Hematopoietic multipotent progenitor cell treated with erythropoietin and hydrocortisone succinate and interleukin-3 and kit ligand, for 8 days (in vitro differentiated cells): ENCODE measurements at regions not wholly inside any gene's neighbourhood (a gene's known extent, or its start where the extent isn't known, plus 50 kb on each side); places are given as distances from the start of the nearest gene placed in this dataset.

Source experiments
- DNase-seq: peaks from one replicate; pipeline ENCODE4 v3.0.0-alpha.2; 2015

DNA sequence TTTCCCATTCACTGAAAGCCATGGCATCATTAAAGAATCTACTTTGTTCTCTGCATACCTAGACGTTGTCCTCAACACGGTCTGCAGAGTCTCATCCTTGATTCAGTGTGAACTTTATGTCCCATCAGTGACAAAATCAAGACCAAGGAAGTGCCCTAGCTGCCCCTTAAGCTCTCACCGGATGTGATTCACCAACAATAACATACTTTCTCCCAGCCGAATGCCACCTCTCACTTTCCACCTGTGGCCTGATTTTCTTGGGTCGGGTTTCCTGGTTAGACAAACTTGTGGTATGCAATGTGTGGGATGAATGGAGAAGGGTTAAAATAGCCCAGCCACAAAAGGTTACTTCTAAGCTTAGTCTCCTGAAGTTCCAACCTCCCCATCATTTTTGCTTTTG lies 145.3 kb upstream of the PAPPA start:
- no peak for DNase-seq

DNA sequence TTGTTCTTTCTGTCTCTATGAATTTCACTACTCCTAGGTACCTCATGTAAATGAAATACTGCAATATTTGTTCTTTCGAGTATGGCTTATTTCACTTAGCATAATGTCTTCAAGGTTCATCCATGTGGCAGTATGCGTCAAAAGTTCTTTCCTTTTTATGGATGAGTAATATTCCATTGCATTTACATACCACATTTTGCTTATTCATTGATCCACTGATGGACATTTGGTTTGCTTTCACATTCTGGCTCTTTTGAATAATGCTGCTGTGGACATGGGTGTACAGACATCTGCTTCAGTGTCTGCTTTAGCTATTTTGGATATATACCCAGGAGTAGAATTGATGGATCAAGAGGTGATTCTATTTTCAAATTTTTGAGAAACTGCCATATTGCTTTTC lies 144.2 kb upstream of the PAPPA start:
- DNase-seq, result no peak

DNA sequence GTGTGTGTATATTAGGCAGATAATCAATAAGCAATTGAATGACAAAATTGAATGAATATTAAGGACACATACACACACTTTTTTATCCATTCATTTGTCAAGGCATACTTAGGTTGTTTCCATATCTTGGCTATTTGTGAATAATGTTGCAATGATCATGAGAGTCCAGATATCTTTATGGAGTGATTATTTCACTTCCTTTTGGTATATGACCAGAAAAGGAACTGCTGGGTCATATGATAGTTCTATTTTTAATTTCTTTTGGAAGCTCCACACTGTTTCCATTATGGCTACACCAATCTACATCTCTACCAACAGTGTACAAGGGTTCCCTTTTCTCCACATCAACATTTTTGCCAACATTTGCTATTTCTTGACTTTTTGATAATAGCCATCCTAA lies 137.7 kb upstream of the PAPPA start:
- no peak for DNase-seq

DNA sequence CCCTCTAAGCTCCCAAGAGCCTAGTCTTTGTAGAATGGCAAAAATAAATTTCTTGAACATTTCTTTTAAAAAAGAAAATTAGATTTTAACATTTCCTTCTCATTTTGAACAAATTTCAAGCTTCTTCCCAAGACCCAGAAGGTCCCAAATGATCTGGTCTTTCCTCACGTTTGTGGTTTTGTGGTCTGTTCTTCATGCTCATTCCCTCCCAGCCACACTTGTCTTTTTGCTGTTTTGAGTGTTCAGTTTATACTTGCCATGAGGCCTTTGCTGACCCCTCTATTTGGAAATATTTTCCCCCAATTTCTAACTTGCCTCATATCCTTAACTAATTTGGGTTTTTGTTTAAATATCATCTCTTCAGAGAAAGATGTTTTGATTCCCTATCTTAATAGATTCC lies 133.4 kb upstream of the PAPPA start:
- DNase-seq, result no peak

DNA sequence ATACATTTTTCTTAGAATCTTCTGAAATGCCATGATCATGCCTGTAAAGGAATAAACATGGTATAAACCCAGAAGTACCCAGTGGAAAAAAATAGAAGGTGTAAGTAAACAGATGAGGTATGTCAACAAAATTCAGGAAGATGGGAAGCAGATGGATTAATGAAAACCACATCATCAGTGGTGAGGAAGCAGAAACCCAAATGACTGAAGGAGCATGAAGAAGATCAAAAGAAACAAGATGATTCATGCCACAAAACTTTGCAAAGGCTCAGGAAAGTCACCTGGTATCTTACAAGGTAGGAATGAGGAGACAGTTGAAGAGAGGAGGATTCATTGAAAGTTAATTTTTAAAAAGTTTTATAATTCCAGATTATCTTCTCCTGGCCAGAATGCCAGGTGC lies 132.8 kb upstream of the PAPPA start:
- no peak for DNase-seq

DNA sequence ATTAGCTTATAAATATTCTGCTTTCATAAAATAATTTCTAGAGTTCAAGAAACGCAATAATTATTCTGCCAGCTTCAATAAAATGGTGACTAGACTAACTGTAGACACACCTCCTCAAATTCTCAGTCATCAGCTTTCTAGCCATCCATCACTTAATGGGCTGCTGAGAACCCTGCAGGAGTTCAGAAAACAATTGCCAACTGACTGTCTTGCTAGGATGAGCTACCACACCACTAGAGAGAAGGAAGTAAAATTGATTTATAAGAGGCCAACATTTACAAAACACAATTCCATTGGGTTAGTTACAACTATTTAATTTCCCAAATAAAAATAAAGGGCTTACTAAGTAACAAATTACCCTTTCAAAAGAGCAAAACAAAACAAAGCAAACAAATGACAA lies 126.5 kb upstream of the PAPPA start:
- DNase-seq, result no peak

DNA sequence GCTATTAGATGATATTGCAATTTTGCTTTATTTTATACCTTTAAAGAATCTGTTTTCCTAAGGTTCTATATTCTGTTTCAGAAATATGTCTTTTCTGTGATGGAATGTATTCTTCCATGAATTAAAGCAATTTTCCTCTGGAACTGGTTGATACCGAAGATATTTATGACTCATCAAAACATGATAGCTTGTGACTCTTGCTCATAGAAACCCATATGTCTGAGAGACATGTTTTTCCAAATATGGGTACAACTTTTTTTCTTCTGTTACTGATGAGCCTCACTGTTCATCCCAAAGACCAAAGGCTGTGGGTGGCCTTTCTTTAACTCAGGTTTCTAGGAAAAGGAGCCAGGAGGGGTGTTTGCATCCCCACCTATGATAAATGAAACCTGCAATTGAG lies 126.1 kb upstream of the PAPPA start:
- DNase-seq, result no peak

DNA sequence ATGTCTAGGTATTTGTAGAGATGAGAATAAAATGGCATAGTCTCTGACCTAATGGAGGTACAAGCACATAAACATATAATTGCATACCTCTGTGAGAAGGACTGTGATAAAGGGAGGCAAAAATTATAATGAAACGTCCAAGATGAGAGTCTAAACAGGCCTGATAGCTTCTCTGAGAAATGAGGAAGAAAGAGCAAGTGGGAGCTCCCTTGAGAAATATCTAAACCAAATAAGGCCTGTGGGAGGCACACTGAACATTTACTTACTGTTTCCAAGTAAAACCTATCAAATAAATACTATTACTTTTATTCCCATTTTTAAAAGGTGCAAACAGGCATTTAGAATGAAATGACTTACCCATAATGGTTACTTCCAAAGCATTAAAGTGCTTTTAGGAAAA lies 125.6 kb upstream of the PAPPA start:
- DNase-seq, result no peak

DNA sequence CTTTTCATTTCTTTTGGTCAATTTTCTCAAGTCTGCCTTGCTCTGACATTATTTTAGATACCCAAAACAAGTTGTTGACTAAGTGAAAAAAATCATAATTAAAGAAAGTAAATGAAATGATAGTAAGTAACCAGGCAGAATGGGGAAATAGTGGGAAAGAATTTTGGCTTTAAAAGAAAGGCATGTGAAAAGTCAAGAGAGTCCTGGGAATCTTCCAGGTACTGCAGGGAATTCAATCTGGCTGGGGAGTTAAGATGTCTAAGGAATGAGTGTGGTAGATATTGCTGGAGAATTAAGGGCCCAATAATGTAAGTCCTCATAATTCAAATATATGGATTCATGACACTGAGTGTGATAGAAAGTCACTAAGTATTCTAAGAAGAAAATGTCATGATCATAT lies 123.1 kb upstream of the PAPPA start:
- DNase-seq, result no peak

DNA sequence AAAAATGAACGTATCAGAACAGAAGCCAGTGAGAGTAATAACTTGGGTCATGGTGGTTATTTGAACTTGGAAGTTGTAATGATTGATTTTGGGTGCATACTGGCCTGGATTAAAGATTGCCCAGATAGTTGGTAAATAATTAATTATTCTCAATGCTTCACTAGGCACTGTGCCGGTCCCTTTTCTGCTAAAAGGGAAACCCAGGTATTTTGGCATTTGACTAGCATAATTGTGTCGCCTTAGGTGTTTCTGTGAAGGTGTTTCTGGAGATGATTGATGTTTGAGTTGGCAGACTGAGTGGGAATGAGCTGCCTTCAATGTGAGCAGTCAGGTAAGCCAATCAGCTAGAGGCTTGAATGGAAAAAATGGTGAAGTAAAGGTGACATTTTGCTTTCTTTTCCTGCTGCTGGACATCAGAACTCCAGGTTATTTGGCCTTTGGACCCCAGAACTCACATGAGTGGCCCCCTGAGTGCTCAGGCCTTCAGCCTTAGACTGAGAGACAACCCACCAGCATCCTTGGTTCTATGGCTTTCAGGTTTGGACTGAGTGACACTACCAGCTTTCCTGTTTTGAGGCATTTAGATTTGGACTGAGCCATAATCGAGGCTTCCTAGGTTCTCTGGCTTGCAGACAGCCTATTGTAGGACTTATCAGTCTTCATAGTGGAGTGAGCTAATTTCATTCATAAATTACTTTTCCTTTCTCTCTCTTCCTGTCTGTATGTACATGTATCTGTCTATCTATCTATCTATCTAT lies 120.7 kb upstream of the PAPPA start:
- no peak for DNase-seq

DNA sequence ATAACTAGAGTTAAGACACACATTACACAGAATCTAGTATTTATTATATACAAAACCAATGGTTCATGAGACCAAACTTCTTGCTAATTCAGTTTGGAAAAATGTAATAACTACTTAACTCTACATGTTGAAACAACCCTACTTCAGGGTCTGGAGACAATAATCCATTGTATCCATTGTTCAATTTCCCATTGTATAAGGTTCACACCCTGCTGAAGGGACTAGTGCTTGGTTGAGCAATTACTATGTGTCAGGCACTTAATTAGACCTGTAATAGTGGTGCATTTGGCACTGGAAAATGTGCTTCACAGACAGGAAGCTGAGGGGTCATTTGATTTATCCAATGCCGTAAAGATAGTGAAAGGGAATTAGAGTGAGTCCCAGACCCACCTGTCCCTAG lies 114.3 kb upstream of the PAPPA start:
- no peak for DNase-seq

DNA sequence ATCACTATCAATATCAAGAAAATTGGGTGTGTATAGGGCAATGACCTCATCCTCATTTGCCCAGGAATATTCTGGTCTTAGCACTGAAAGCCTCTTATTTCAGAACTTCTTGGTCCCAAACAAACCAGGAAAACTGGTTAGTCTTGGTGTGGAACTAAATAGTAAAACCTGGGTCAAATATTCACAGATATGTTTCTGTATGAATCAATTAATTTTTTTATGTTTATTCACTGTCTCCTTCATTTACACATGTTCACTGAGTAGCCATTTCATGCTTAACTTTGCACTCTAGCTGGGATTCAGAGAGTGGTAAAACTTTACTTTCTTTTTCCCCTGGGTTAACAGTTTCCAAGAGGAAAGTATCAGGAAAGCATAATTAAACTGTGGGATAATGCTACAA lies 113.7 kb upstream of the PAPPA start:
- DNase-seq, result no peak

DNA sequence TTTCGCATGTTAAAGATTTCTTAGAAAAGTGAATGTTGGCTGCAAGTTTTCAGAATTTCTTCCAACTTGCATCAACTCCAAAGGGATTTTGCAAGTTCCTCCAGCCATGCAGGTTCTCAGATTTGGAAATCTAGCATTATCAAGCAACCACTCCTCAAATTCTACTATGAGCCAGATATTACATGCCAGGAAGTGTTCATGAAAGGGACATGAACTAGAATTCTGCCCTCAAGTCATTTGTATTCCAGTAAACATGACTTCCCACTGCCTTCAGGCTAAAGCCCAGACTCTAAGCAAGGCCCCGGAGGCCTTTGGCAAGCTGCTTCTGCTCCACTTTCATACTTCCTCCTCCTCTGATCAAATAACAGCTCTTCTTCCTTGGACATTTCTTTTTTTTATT lies 111.3 kb upstream of the PAPPA start:
- no peak for DNase-seq

DNA sequence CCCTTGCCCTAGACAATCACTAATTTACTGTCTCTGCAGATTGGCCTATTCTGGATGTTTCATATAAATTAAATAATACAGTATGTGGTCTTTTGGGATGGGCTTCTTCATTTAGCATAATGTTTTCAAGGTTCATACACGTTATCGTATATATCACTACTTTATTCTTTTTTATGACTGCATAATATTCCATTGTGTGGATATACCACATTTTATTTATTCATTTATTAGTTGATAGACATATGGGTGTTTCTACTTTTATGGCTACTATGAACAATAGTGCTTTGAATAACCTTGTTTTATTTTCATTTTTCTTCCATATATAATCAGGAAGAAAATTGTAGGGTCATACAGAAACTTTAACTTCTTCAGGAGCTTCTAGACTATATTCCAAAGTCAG lies 108.5 kb upstream of the PAPPA start:
- no peak for DNase-seq

DNA sequence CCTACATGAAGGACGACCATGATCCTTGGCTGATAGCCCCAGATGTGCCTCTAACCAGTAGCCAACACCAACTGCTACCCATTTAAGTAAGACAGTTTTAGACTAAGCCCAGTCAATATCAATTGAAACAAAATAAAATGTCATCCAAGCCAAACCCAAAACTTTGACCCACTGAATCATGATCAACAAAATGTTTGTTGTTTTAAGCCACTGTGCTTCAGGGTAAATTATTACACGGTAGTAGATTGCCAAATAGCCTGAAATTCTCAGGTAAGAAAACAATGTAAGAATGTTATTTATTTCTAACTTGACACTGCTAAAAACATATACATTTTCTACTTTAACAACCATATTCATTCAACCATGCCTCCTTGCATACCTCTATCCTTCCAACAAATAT lies 105.5 kb upstream of the PAPPA start:
- DNase-seq, result no peak

DNA sequence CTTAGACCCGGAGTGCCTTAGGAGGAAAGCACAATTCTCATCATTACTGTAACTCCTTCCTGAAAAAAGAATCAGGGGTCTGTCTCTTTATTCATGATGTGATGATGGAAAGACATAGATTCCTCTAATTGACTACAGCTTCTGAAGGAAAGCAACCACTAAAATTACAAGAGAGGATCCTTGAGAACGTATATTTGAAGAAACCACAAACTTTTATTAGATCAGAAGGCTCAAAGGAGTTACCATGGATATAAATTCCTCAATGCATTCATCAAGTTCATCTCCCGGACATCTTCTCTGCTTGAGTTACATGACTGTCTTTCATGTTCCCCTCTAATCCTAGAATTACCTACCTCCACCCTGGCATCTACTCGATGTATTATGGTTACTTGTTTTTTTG lies 104.1 kb upstream of the PAPPA start:
- no peak for DNase-seq

DNA sequence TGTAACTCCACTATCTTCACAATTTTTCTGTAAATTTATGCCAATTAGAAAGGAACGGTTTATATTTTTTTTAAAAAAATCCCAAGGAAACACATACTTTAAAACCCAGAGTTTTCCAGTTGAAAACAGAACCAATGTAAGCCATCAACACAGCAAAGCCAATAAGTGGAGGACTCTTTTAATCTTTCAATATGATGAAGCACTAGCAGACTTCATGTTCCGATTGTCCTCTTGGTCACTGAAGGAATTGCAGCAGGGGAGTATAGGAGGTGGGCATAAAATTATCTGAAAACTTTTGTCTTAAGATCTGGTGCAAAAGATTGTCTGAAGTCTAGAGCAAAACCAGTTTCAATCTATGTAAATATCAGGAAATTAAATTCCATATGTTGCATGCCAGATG lies 102.1 kb upstream of the PAPPA start:
- DNase-seq, result no peak

DNA sequence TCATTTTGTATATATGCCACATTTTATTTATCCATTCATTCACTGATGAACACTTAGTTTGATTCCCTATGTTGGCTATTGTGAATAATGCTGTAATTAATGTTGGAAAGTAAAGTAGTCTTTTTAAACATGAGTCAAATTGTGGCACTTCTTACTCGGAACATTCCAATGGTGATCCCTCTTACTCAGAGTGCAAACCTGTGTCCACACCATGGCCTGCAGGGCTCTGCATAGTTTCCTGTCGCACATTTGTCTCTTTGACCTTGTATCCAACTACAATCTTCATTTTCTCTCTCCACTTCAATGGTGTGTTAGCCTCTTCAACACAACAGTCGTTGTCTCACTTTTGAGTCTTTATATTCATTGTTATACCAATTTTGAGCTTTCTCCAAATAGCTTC lies 98.1 kb upstream of the PAPPA start:
- no peak for DNase-seq

DNA sequence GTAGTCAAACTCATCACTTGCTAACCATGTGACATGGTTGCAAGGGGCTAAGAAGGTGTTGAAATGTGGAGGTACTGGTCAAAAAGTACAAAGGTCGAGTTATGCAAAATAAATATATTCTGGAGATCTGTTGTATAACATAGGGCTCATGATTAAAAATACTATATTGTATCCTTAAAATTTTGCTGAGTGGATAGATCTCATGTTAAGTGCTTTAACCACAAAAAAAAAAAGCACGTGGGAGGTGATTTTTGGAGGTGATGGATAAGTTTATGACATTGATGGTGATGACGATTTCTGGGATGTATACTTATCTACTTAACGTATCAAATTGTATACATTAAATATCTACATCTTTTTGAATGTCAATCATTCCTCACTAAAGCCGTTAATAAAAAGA lies 96.2 kb upstream of the PAPPA start:
- DNase-seq, result no peak

DNA sequence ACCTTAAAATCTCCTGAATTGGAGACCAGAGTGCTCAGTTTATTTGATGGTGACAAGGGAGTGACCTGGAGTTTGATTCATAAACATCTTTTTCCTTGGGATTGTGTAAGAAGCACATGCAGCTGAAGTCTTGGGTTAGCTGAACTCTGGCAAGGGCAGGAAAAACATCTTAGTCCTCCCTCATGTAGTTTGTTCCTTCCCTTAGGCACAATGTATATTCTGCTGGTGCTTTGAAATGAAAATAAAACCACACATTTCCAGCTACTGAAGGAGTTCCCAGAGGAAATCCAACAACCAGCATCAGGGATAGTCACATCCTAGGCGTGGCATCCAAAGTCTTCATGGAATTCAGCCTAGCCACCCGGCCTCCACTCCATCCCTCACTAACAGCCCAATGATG lies 95.2 kb upstream of the PAPPA start:
- no peak for DNase-seq

DNA sequence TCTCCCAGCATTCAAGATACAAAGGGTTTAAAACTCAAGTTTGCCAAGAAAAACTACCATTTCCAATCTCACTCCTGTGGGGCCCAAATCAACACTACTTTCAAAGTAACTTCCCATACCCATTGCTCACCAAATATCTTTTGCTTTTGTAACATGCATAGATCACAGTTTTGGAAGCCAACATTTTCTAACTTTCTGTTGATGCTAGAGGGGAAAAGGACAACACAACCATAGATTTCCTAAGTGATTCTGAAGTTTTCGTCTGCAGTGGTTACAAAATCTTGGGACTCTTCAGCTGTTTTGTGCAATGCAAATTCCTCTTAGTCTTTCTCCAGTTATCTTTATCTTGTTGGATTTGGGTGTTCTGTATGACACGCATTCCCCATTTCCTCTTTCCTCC lies 94.1 kb upstream of the PAPPA start:
- no peak for DNase-seq

DNA sequence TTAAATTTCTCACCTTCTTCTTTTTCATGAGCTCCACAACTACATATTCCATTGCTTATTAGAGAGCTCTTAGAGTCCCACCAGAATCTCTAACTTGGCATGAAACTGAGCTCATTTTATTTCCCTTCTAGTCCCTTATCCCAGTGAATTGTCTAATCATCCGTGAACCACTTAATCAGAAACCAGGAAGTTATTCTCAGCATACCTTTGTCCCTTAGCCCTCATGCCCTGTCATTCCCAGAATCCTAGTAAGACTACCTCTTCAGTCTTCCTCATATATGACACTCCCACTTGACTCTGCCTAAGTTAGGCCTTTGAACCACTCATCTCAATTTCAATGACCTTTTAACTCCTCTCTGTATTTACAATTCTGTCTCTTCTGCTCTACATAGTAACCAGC lies 93.0 kb upstream of the PAPPA start:
- DNase-seq, result no peak

DNA sequence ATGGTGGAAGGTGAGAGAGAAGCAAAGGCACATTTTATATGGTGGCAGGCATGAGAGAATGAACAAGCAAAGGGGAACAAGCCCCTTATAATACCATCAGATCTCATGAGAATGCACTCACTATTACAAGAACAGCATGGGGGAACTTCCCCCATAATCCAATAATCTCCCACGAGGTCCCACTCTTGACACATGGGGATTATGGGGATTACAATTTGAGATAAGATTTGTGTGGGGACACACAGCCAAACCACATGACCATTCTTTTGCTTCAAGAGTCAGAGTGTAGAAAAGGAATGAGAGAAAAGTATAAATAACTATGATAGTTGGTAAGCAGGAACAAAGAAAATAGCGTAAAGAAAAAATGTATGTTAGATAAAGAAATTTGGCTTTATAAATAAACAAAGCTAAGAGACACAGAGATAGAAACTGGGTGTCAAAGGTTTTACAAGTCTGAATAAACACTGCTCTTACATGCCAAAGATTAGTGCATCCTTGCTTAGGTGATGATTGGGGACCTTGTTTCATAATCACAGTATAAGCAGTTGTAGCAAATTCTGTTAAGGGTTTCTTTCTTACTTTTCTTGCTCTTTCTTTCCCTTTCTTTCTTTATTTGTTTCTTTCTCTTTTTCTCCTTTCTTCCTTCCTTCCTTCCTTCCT lies 91.9 kb upstream of the PAPPA start:
- no peak for DNase-seq

DNA sequence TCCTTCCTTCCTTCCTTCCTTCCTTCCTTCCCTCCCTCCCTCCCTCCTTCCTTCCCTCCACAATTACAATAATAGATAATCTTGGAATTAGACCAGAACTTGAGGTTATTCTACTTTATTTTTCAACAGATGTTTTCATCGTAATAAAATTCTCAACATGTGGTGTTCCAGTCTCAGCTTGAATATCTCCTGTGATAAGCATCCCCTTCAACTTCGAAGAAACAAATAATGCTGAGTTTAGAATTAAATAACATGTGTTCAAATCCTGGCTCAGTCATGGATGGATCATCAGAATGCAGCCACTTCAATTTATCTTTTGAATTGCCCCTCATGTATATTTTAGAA lies 91.4 kb upstream of the PAPPA start:
- DNase-seq, result no peak

DNA sequence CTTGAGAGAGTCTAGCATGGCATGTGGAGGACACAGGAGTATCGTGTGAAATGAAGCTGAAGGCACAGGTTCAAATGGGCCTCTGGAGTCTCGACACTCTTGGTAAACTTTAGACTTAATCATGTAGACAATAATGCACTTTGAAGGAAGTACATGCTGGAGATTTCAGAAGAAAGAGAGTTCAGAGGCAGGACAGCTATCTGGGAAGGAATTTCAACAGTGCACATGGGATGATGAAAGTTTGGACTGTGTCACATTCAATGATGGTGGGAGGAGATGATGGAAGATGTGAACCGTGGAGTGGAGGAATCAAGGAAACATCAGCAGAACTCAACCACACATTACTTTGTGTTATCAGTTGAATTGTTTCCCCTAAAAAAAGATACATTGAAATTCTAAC lies 88.6 kb upstream of the PAPPA start:
- no peak for DNase-seq
